A204.1 (cell line): ENCODE measurements at regions not wholly inside any gene's neighbourhood (a gene's known extent, or its start where the extent isn't known, plus 50 kb on each side); places are given as distances from the start of the nearest gene placed in this dataset.
A peak's percentile ranks its signal among the peaks of the same experiment; 100 is the strongest.
"Not testable (repeated sequence)": the region's sequence is repeated elsewhere in the genome, so short reads cannot be mapped to it uniquely, and the experiment has no call there.

Source experiments
- FAIRE-seq: peaks from 2 replicates; lab custom pipeline; 2012; peaks lifted over from hg19 to GRCh38; lab: Jason Lieb, UNC

DNA sequence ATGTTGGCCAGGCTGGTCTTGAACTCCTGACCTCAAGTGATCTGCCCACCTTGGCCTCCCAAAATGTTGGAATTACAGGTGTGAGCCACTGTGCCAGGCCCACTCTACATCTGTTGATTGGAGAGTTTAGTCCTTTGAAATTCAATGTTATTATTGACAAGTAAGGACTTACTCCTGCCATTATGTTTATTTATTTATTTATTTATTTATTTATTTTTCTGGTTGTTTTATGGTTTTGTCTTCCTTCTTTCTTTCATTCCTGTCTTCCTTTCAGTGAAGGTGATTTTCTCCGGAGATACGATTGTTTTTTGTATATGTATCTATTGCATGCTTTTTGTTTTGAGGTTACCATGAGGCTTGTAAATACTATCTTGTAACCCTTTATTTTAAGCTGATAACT is 602.6 kb downstream of the EPM2A start:
- no peak for FAIRE-seq

DNA sequence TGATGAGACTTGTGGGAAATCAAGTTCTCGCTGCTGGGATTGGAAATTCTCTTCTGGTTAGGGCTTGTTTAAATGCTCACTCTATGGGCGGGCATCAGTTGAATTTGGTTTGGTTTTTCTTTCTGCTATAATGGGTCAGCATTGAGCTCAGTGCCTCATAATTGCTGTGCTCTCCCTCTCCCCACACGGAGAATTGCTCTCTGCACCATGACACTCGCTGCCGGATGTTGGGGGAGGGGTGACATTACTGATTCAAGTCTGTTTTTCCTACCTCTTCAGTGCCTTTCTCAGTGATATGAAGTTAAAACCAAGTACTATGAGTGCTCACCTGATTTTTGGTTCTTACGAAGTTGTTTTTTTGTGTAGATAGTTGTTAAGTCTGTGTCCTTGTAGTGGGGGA is 599.6 kb downstream of the EPM2A start:
- no peak for FAIRE-seq

DNA sequence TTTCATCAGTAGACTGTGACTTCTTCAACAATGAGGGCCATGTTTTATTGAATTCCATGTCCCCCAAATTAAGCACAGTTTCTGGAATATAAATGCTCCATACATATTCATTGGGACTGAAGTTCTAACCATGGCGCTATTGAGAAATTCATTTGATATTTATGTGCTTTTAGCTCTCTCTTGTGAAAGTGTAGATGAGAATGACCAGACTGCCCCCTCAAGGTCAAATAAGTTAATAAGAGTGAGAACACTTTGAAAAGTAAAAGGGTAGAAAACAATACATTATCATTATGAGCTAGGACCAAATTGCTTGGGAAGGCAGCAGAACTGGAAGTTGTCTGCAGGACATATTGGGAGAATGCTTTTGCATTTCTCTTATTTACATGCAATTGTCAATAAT is 597.9 kb downstream of the EPM2A start:
- no peak for FAIRE-seq

DNA sequence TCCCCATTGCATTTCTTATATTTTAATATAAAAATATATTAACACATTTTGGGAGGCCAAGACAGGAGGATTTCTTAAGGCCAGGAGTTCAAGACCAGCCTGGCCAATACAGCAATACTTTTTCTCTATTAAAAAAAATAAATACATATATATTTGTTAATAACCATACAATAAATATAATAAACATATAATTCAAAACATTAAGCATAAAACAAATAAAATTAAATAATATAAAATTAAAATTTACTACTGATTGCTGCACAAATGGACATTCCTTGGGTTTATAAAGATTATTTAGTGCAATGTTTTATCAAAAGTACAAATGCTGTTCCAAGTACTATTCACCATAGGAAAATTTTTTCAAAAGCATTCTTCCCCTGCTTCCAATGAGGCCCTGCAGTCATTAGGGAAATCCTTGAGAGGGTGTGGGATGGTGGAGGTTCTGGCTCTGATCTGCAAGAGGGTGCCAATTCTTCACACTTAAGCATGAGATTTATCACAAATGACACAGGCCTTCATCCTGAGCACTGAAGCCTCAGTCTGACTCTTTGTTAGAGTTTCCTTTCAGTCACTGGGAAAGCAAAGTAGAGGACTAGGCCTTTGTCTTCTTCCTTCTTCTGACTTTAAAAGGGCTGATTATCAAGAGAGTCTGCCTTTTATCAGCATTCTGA is 596.7 kb downstream of the EPM2A start:
- FAIRE-seq, result peak; percentile 30

DNA sequence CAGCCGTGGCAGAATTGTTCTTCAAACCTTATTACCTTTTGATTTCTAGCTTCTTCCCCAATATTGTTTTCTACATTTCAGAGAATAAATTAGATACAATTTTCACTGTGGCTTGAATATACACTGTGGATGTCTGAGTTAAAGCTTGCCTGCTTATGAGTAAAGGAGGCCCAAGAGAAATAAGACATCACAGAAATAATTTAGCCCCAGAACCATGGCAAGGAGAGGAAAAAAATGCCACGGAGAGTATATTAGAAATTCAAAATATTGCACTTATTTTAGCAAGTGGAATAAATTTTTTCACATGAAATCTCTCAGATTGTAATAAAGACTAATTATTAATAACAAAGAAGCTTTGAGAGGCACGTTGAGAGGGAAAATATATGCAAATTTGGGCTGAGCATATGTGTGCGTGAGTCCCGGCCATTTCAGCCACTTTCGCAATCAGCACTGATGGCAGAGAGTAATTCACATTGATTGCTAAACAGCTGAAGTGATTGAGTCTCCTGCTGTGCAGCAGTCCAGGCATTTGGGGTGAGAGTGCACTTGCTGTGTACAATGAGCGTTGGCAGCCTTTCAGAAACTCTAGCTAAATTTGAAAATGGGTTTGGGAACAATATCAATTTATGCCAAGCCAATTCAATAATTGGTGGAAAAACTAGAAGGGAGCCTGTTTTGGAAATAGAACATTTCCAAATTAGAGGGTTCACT is 596.0 kb downstream of the EPM2A start:
- FAIRE-seq, result no peak

DNA sequence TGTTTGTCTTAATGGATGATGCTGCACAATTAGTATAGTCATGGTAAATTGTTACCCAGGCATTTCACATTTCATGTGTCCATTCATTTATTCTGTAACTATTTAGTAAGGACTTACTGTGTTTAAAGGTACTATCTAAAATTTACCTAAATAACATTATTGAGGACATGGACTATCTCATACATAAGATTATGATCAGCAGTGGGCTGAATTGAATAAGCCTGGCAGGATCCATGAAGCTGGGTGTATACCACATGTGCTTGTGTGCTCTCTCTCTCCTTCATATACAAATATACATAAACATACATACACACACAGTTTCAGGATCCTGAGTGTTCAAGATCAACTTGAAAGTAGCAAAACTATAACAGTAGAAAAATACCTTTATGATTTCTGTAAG is 595.4 kb downstream of the EPM2A start:
- FAIRE-seq, result no peak

DNA sequence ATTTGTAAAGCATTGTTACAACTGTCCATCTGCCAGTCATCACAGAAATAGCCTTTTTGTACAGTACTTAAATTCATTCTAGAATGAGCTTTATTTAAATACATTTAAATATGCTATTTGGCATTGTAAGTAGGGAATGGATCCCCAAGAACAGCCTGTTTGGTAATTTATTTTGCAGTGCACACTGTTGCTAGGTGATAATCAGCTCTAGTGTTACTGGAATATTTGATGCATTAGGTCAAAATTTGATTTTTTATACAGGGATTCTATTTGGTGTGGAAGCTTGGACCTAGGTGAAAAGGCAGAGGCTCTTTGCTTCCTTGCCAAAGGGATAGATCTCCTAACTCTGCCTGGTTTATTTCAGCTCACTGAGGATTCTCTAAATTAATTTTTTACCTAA is 593.7 kb downstream of the EPM2A start:
- FAIRE-seq, result no peak

DNA sequence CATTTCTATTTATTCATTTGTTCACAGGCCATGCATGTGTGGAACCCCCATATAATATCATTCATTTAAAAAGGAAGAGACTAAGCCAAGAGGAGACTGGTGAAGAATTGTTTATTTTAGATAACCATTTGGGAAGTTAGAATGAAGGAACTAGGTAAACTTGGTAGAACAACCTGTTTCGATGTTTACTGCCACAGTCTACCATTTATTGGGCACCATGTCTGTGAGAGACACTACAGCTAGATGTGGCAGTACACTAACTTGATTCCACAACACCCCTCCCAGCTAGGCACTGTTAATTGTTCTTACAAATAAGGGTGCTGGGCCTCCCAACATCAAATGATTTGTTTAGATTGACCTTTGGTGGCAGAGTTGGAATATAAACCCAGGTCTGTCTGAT is 592.4 kb downstream of the EPM2A start:
- no peak for FAIRE-seq

DNA sequence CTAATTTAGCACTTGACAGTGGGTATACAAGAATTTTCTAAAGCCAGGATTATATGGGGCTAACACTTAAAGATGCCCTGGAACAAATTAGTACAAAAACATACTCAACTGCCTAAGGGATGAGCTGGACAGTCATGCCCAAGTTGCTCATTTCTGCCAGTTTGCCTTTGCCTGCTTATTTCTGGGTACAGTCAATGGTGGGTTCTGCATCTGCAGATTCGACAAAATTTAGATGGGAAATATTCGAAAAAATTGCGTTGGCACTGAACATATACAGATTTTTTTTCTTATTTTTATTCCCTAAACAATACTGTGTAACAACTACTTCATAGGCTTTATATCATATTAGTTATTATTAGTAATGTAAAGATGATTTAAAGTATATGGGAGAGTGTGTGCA is 591.9 kb downstream of the EPM2A start:
- FAIRE-seq, result no peak

DNA sequence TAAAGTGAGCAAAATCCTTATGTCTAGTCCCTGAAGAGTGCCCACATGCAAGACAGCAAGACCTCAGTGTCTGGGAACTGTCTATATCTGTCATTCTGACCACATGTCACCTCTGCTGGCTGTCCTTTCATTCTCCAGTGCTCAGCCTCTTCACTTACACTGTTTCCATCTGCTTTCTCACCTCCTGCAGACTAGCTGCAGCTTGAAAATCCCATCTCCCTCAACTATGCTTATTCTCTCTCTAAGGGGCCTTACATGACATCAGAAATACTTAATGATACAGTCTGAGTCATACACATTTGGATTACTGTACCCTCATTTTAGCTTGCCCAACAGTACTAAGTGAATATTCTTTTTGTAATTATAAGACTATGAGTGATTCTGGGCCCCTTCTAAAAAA is 587.8 kb downstream of the EPM2A start:
- no peak for FAIRE-seq

DNA sequence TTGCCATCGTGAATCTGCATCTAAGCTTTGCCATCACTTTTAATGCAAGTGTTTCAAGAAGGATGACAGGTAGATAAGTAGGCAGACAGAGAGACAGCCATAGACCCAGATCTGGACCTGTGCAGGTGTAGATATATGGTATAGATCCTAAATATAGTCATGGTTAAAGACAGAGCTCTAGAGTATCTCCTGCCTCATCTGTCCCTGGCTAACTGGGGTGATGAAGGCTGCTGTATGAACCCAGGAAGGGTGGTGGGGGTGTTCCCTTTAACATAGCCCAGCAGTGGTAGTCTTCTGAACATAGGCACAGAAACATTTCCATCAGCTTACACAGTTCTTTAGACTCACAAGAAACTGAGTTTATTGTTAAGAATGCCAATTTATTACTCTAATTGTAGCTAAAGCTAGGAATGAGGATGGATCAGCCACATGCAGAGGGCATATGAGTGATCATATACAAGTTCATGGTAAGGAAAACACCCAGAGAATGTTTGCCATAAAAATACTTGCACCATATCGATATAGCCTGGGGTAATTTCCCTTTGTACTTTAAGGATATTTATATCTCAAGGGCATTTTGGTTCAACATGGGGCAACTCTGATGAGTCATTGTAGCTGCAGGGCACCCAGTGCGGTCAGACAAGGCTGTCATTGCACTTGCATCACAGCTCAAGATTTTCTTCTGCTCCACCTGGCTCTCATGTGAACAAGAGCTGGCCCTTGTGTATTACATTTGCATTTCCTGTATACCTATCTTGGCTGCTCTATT is 587.2 kb downstream of the EPM2A start:
- FAIRE-seq, result no peak

DNA sequence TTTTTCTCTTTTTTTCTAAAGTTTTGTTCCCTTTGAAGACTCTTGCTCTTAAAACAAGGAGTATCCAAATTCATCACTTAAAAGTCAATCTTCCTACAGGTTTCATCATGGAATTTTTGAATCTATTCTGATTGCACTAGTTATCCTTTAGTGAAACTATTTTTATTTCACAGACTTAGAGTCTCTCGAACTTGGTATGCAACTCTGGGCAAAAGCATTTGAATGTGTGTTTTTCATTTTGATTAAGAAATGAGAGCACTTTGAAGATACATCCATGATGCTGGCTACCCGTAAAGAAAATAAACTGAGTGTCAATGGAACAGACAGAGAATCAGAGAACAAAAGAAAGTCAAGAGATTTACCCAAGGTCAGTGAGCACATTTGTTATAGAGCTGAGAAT is 586.5 kb downstream of the EPM2A start:
- FAIRE-seq, result no peak

DNA sequence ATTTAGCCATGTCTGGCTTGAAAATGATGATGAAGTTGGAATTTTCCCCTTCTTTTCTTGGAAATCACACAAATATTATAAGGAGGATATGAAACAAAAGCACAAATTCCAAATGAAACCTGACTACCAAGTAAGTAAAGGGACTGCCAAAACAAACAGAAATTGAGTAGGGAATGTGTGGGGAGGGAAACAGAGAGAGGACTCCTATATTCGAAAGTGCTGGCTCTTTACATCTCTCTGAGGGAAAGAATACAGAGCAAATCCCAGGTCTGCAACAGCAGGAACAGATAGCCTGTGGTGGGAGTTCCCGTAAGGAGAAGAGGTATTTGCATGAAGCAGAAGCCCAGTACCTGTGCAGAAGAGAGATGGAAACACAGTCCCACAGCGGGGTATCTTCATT is 583.7 kb downstream of the EPM2A start:
- no peak for FAIRE-seq

DNA sequence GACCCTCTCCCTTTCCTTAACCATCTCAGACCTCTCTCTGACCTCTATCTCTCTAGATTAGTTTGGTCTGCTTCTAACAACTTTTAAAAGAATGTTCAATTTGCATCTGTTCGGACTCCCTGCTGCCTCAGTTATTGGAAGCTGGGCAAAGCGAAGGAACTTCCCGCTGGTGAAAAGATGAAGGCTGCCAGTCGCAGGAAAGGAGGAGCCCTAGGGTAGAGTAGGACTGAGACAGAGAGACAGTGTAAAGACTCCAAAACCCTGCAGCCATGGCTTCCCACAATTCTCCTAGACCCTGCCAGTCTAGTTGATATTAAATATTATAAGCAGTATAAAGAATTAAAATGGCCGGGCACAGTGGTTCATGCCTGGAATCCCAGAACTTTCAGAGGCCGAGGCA is 581.8 kb downstream of the EPM2A start:
- FAIRE-seq, result no peak

DNA sequence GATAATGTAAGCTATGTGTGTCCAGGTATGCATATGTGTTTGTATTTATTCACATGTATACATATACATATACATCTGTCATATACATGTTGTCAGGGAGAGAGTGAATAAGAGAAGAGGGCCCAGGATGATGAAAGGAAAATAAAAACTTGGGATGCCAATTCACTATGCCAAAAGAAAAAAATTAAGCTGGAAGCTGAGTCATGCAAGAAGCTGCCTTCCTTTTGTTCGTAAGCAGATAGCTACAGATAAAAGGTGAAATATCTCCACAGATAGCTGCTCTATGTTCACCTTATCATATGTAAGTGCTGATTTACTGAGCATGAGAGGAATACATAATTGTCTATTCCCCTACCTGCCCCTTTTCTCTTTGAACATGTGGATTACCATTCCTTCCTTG is 579.9 kb downstream of the EPM2A start:
- no peak for FAIRE-seq

DNA sequence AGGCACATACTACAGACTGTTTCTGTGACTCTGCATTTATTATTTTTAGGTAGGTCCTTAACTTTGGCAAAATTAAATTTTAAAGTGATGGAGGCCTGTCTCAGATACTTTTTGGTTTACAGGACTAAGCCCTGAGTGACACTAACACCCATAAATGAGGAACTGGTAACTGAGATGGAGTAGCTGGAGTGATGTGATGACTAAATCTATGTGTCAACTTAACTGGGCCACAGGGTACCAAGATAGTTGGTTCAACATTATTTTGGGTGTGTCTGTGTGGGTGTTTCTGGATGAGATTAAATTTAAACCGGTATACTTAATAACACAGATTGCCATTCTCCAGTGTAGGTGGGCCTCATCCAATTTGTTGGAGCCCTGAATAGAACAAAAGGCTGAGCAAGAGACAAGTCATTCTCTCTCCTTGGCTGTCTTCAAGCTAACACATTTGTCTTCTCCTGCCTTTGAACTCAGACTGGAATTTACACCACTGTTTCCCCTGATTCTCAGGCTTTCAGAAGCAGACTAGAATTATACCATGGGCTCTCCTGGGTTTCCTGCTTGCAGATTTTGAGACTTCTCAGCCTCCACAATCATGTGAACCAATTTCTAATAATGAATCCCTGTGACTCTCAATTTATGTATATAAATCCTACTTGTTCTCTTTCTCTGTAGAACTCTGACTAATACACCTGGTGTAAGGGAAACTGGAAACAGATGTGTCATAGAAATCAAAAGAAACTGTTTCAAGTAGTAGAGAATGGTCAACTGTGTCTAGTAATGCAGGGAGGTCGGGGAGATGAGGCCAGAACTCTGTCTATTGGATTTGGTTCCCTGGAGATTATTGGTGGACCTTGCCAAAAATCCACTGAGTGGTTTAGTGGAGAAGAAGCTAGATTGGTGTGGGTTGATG is 579.2 kb downstream of the EPM2A start:
- no peak for FAIRE-seq

DNA sequence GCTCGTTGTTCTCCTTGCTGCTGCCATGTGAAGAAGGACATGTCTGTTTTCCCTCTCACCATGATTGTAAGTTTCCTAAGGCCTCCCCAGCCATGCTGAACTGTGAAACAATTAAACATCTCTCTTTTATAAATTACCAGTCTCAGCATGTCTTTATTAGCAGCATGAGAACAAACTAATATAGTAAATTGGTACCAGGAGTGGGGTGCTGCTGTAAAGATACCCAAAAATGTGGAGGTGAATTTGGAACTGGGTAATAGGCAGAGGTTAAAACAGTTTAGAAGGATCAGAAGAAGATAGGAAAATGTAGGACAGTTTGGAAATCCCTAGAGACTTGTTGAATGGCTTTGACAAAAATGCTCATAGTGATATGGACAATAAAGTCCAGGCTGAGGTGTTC is 576.7 kb downstream of the EPM2A start:
- not testable (repeated sequence) for FAIRE-seq

DNA sequence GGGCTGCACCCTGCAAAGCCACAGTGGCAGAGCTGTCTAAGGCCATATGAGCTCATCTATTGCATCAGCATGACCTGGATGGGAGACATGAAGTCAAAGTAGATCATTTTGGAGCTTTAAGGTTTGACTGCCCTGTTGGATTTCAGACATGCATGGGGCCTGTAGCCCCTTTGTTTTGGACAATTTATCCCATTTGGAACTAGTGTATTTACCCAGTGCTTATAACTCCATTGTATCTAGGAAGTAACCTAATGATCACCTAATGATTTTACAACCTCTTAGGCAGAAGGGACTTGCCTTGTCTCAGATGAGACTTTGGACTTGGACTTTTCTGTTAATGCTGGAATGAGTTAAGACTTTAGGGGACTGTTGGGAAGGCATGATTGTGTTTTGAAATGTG is 575.4 kb downstream of the EPM2A start:
- no peak for FAIRE-seq

DNA sequence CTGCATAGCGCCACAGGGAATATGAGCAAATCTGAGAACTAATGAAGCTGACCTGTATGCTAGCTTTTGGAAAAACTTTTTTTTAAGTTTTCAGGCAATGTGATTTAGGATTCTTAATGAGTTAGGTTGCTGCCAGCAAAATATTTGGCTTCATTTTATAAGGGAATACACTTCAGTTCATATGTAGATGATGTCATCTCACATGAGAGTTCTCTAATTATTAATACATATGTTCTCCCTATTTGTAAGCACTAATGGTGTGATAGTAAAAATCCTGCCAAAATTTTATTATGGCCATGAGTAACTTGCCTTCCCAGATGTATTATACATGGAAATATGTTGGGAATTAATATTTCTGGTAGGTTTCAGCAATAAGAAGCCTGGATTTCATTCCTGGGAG is 573.8 kb downstream of the EPM2A start:
- FAIRE-seq, result no peak

DNA sequence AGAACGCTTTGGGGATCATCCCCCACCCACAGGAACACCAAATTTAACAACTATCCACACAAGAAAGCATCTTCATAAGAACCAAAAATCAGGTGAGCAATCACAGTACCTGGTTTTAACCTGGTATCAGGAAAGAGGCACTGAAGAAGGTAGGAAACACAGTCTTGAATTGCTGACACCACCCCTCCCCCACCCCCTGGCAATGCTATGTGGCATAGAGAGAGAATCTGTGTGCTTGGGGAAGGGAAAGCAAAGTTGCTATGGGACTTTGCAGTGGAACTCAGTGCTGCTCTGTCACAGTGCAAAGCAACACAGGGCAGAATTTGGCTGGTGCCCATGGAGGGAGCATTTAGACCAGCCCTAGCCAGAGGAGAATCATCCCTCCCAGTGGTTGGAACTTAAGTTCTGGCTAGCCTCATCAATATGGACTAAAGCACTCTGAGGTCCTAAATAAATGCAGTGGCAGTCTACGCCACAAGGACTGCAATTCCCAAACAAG is 565.5 kb downstream of the EPM2A start:
- FAIRE-seq, result no peak

DNA sequence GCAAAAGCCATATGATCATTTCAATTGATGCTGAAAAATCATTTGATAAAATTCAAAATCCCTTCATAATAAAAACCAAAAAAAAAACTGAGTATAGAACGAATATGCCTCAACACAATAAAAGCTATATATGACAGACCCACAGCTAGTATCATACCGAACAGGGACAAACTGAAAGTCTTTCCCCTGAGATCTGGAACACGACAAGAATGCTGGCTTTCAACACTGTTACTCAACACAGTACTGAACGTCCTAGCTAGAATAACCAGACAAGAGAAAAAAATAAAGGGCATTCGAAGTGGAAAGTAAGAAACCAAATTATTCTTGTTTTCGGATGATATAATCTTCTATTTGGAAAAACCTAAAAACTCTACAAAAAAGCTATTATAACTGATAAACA is 559.9 kb downstream of the EPM2A start:
- no peak for FAIRE-seq

DNA sequence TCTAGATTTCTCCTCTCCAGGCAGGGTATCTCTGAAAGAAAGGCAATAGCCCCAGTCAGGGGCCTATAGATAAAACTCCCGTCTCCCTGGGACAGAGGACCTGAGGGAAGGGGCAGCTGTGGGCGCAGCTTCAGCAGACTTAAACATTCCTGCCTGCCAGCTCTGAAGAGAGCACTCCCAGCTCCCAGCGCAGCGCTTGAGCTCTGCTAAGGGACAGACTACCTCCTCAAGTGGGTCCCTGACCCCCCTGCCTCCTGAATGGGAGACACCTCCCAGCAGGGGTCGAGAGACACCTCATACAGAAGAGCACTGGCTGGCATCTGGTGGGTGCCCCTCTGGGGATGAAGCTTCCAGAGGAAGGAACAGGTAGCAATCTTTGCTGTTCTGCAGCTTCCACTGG is 556.9 kb downstream of the EPM2A start:
- no peak for FAIRE-seq
